GM03348 (cell line): ENCODE measurements at regions not wholly inside any gene's neighbourhood (a gene's known extent, or its start where the extent isn't known, plus 50 kb on each side); places are given as distances from the start of the nearest gene placed in this dataset.
"Not testable (repeated sequence)": the region's sequence is repeated elsewhere in the genome, so short reads cannot be mapped to it uniquely, and the experiment has no call there.

Experiments
- DNase-seq: peaks from one replicate; pipeline ENCODE4 v3.0.0; 2012; ENCODE audit warnings: low spot score

GRCh38 chr11:106152013-106152412 lies 74.6 kb downstream of the AASDHPPT start:
- peak; percentile 5 for DNase-seq

DNA sequence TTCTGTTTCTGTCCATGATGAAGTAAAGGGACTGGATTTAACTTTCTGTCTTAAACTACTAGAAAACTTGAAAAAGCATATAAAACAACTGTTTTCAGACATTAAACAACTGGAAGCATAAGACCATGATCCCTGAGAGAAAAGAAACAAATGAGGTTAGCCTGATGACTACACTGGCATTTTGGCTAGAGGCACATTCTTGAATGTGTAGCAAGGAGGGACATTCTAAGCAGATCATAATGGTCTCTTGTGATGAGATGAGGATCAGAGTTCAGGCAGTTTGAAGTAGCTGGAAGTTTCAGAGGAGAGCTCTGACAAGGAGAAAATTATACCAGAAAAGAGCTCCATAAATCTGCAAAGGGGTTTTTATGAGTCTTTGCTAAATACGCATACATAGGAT lies 75.4 kb downstream of the AASDHPPT start:
- DNase-seq, result no peak

DNA sequence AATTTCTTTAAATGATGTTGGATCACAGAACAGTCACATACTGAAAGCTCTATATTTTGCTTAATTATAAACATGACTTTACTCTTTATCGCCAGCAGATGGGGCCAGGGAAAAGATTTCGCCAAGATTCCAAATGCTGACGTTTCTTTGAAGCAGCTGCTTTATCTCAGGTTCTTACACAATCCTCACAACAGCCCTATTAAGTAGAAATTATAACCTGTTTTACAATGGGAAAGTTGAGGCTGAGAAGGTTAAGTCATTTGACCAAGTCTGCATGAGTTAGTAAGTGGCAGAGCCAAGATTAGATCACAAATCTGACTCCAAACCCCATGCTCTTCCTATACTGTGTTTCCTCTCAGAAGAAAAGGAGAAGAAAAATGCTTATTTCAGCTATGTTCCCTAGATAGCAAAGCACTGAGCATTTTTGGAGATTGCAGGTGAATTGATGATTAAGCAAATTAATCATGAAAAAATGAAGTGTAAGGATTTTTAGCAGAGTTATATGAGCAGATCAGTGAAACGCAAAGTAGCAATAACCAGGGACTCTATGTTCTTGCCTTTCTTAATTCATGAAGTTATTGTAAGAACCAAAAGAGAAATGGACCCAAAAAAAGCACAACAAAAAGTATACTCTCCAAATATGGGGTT lies 79.0 kb downstream of the AASDHPPT start:
- DNase-seq, result peak; percentile 73

DNA sequence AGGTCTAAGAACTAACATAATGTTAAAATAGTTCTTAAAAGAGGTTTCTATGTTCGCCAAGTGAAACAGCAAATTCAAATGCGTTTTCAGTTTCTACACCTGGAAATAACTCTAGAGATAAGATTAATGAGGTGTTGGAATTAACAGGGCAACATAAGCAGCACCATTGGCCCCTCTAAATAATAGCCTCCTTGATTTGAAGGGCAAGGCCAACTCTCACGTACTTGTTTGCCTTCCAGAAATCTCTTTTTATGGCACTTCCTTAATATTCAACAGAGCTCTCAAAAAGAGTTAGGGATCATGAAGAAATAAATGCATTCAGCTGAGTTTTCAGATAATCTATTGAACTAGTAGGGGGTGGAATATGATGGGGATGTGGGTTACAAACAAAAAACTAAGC lies 80.9 kb downstream of the AASDHPPT start:
- DNase-seq, result no peak

- peak; percentile 12 for DNase-seq
These were observed 82.4 kb downstream of the AASDHPPT start for GRCh38 chr11:106159836-106160235.

GRCh38 chr11:106160494-106160893 lies 83.0 kb downstream of the AASDHPPT start:
- peak; percentile 11 for DNase-seq

DNA sequence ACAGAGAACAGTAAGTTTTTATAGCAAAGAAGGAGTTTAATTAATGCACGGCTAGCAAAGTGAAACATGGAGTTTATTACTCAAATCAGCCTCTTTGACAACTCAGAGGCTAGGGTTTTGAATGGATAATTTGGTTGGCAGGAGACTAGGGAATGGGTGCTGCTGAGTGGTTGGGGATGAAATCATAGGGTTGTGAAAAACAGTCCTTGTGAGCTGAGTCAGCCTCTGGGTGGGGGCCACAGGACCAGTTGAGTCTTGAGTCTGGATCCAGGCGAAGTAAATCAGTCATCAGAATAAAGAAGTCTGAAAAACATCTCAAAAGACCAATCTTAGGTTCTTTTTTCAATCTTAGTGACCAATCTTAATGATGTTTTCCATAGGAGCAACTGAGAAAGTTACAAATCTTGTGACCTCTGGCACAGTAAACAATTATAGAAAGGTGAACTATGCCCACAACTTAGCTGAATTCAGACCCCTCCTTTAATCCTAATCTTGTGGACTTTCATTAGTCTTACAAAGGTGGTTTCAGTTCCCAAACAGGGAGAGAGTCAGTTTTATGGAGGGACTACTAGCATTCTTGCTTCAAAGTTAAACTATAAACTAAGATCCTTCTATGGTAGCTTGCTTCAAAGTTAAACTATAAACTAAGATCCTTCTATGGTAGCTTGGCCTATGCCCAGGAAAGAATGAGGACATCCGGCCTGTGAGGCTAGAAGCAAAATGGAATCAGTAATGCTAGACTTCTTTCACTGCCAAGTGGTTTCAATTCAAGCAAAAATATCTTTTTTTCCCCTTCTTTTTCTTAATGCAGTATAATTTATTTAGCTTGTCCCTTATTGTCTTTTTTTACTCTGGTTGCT lies 84.5 kb downstream of the AASDHPPT start:
- no peak for DNase-seq

- DNase-seq, result no peak
These were observed 89.6 kb downstream of the AASDHPPT start for GRCh38 chr11:106167085-106167484.

GRCh38 chr11:106172386-106172991 lies 95.0 kb downstream of the AASDHPPT start:
- no peak for DNase-seq

DNA sequence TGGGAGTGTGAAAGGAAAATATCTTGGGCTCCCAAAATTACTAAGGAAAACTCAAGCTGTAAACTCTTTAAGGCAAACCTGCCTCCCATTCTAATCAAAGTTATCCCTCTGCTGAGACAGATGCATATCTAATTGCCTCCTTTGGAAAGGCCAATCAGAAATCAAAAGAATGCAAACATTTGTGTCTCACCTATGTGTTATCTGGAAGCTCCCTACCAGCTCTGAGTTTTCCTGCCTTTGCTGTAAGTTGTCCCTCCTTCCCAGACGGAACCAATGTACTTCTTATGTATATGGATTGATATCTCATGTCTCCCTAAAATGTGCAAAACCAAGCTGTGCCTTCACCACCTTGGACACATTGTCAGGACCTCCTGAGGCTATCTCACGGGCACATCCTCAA lies 95.8 kb downstream of the AASDHPPT start:
- DNase-seq, result no peak

GRCh38 chr11:106174003-106174402 lies 96.5 kb downstream of the AASDHPPT start:
- not testable (repeated sequence) for DNase-seq

- no peak for DNase-seq
These were observed 99.4 kb downstream of the AASDHPPT start for GRCh38 chr11:106176817-106177216.

GRCh38 chr11:106177311-106177710 lies 99.8 kb downstream of the AASDHPPT start:
- DNase-seq, result no peak

- no peak for DNase-seq
These were observed 100.9 kb downstream of the AASDHPPT start for GRCh38 chr11:106178361-106178760.

GRCh38 chr11:106179048-106179447 lies 101.6 kb downstream of the AASDHPPT start:
- DNase-seq, result no peak

GRCh38 chr11:106186630-106187029 lies 109.2 kb downstream of the AASDHPPT start:
- no peak for DNase-seq

- DNase-seq, result no peak
These were observed 110.5 kb downstream of the AASDHPPT start for GRCh38 chr11:106187860-106188456.

DNA sequence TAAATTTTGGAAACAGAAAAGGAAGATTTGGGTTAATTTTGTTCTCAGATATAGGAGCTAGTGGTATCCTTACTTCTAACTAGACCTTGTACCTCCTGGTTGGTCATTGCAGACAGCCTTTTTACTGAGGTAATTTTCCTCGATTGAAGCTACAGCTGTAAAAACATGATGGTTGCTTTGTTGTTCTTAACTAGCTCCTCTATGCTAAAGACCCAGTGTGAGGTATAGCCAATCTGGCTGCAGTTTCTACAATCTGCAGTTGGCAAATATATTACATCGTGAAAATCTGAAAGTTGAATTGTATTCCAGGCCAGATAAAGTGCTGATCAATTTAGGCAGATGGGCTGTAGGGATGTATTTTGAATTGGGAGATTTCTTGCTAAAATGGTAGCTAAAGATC lies 116.5 kb downstream of the AASDHPPT start:
- DNase-seq, result no peak

GRCh38 chr11:106197438-106197837 lies 120.0 kb downstream of the AASDHPPT start:
- DNase-seq, result no peak

GRCh38 chr11:106202935-106203620 lies 125.6 kb downstream of the AASDHPPT start:
- DNase-seq, result no peak

GRCh38 chr11:106208760-106209159 lies 131.3 kb downstream of the AASDHPPT start:
- no peak for DNase-seq

DNA sequence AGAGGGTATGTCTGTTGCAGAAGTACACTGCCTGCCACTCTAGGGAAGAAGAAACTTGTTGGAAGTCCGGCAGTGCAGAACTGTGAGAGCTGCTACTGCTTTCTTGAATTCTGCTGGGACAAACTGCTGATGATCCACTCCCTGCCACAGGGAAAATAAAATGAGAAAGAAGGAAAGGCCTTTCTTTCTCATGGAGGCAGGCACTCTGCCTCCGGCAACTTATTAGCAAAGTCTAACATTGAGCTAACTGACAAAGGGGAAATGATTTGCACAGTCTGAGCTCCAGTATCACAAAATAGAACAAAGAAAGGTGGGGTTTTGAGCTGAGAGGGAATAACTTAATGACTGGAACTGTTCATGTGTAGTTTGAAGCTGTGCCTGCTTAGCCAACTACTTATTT lies 134.6 kb downstream of the AASDHPPT start:
- DNase-seq, result no peak
